Osteoblast (primary cell): ENCODE measurements at regions not wholly inside any gene's neighbourhood (a gene's known extent, or its start where the extent isn't known, plus 50 kb on each side); places are given as distances from the start of the nearest gene placed in this dataset.

ENCODE experiments used
- DNase-seq: peaks from one replicate; pipeline ENCODE4 v3.0.0; 2011; ENCODE audit warnings: low spot score, mixed read lengths; ENCODE audit not compliant: insufficient read length; ENCODE audit errors: missing footprints
- H2AFZ ChIP-seq: 2 replicates; pipeline ENCODE4 v1.6.0; 2011; ENCODE audit warnings: mild to moderate bottlenecking, low read length
- H3K27ac ChIP-seq: 2 replicates; pipeline ENCODE4 v1.5.1; 2011; ENCODE audit warnings: mild to moderate bottlenecking, low read depth, low read length, moderate library complexity
- H3K27me3 ChIP-seq: 2 replicates; pipeline ENCODE4 v1.6.0; 2012; ENCODE audit warnings: mild to moderate bottlenecking, control low read depth, inconsistent platforms, low read length, moderate library complexity; ENCODE audit not compliant: insufficient read depth
- H3K36me3 ChIP-seq: 2 replicates; pipeline ENCODE4 v1.5.1; 2011; ENCODE audit warnings: mild to moderate bottlenecking, low read length, control low read depth, moderate library complexity; ENCODE audit not compliant: insufficient read depth
- H3K4me1 ChIP-seq: 2 replicates; pipeline ENCODE4 v1.5.1; 2011; ENCODE audit warnings: mild to moderate bottlenecking, low read length, control low read depth, moderate library complexity; ENCODE audit not compliant: insufficient read depth
- H3K4me2 ChIP-seq: 2 replicates; pipeline ENCODE4 v1.6.0; 2011; ENCODE audit warnings: mild to moderate bottlenecking, low read length; ENCODE audit not compliant: insufficient read depth
- H3K4me3 ChIP-seq: fragments of 200-600 bp; sonication (generic); 3 replicates; pipeline ENCODE4 v1.5.1; 2012; ENCODE audit warnings: mild to moderate bottlenecking, low read length, inconsistent platforms; ENCODE audit not compliant: insufficient read depth
- H3K79me2 ChIP-seq: 2 replicates; pipeline ENCODE4 v1.6.0; 2012; ENCODE audit warnings: mild to moderate bottlenecking, low read length, control low read depth, inconsistent platforms; ENCODE audit not compliant: insufficient read depth
- H3K9me3 ChIP-seq: 2 replicates; pipeline ENCODE4 v1.5.1; 2011; ENCODE audit warnings: low read depth, low read length, control low read depth
- H4K20me1 ChIP-seq: 2 replicates; pipeline ENCODE4 v1.6.0; 2012; ENCODE audit warnings: mild to moderate bottlenecking, low read length, control low read depth; ENCODE audit not compliant: insufficient read depth
- CTCF ChIP-seq: IDR thresholded peaks from 2 replicates; pipeline ENCODE4 v1.5.1; 2011; ENCODE audit warnings: mild to moderate bottlenecking, low read depth, low read length, moderate library complexity; ENCODE audit errors: extremely low read depth

DNA sequence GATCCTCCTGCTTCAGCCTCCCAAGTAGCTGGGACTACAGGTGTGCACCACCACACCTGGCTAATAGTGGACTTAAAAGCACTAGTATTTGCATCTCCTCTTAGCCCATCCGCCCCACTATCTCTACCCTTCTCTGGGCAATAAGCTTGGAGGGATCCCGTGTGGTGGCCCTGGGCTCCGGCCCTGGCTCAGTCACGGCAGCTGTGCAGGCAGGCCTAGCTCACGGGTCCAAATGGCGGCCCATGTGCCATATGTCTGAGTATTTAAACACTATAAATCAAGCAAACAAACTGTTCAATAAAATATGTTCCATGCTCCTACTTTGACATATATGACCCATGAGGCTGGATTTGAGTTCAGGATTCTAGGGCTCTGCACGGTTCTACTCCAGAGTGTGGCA lies 118.4 kb downstream of the BANF2 start:
- no peaks in the 10 kb centered on the region for H4K20me1 ChIP-seq
- DNase-seq, result no peak
- peaks cover 3% of the 10 kb centered on the region for H3K4me1 ChIP-seq
- no peaks in the 10 kb centered on the region for H3K9me3 ChIP-seq
- H2AFZ ChIP-seq, result no peak overlapping the region
- H3K27me3 ChIP-seq, result no peaks in the 10 kb centered on the region
- H3K79me2 ChIP-seq, result no peaks in the 10 kb centered on the region
- H3K4me2 ChIP-seq, result no peak overlapping the region
- H3K27ac ChIP-seq, result no peak overlapping the region
- no peaks in the 10 kb centered on the region for H3K36me3 ChIP-seq
- H3K4me3 ChIP-seq, result no peak overlapping the region
- no peak for TF ChIP-seq CTCF

- H3K4me3 ChIP-seq, result no peak overlapping the region
- TF ChIP-seq CTCF, result no peak
- no peaks in the 10 kb centered on the region for H3K9me3 ChIP-seq
- no peaks in the 10 kb centered on the region for H3K79me2 ChIP-seq
- H2AFZ ChIP-seq, result peak overlapping the region; percentile 29
- H3K27ac ChIP-seq, result no peak overlapping the region
- no peak overlapping the region for H3K4me2 ChIP-seq
- no peak for DNase-seq
- no peaks in the 10 kb centered on the region for H3K27me3 ChIP-seq
- peaks cover 3% of the 10 kb centered on the region for H3K4me1 ChIP-seq
- H3K36me3 ChIP-seq, result no peaks in the 10 kb centered on the region
- no peaks in the 10 kb centered on the region for H4K20me1 ChIP-seq
Observed at GRCh38 chr20:17816804-17817587, 117.2 kb downstream of the BANF2 start.

DNA sequence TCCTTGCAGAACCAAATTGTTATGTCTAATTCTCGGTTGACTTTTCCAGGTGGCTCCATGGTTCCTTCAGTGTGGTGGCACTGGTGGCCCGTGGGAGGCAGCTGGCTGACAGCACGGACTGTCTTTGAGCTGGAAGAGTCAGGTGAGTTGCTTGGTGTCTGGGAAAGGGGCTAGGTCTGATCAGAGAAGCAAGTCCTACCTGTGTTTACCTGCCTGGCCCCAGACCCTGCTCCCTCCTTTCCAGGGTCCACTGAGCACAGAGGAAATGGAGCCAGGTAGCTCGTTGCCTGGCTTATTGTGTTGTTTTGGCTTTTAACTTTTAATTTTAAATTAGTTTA lies 111.8 kb downstream of the BANF2 start:
- peaks cover 30% of the 10 kb centered on the region for H3K4me1 ChIP-seq
- no peak overlapping the region for H3K4me3 ChIP-seq
- no peak overlapping the region for H2AFZ ChIP-seq
- H4K20me1 ChIP-seq, result no peaks in the 10 kb centered on the region
- no peak for DNase-seq
- no peak overlapping the region for H3K27ac ChIP-seq
- no peaks in the 10 kb centered on the region for H3K36me3 ChIP-seq
- H3K79me2 ChIP-seq, result no peaks in the 10 kb centered on the region
- no peaks in the 10 kb centered on the region for H3K27me3 ChIP-seq
- no peaks in the 10 kb centered on the region for H3K9me3 ChIP-seq
- no peak for TF ChIP-seq CTCF
- no peak overlapping the region for H3K4me2 ChIP-seq

GRCh38 chr20:17810847-17811627 lies 111.3 kb downstream of the BANF2 start:
- Histone ChIP-seq H3K4me1 (peaks cover 36% of the 10 kb centered on the region), H3K27me3 (no peaks in the 10 kb centered on the region), H3K4me2 (no peak overlapping the region), H4K20me1 (no peaks in the 10 kb centered on the region), H3K27ac (no peak overlapping the region), H3K9me3 (no peaks in the 10 kb centered on the region), H3K36me3 (no peaks in the 10 kb centered on the region), H2AFZ (peak overlapping the region; percentile 18), H3K4me3 (no peak overlapping the region), H3K79me2 (no peaks in the 10 kb centered on the region)
- no peak for DNase-seq
- TF ChIP-seq CTCF, result no peak
